Activated T-helper 1 cell treated with Interleukin-2 at 50 U/mL for 16 hours (primary cell): ENCODE measurements at regions not wholly inside any gene's neighbourhood (a gene's known extent, or its start where the extent isn't known, plus 50 kb on each side); places are given as distances from the start of the nearest gene placed in this dataset.

Source experiments
- DNase-seq: peaks from one replicate; pipeline ENCODE4 v3.0.0-alpha.2; 2020; ENCODE audit warnings: low read depth

- no peak for DNase-seq
These were observed 818.1 kb downstream of the SLC4A3 start for GRCh38 chr2:220445429-220446105.

- no peak for DNase-seq
These were observed 818.8 kb downstream of the SLC4A3 start for GRCh38 chr2:220446106-220446712.

- no peak for DNase-seq
These were observed 823.4 kb downstream of the SLC4A3 start for GRCh38 chr2:220450846-220451245.

GRCh38 chr2:220451438-220451837 is 824.0 kb downstream of the SLC4A3 start:
- no peak for DNase-seq

- no peak for DNase-seq
These were observed 825.1 kb downstream of the SLC4A3 start for GRCh38 chr2:220452561-220452960.

GRCh38 chr2:220455351-220455990 is 828.0 kb downstream of the SLC4A3 start:
- DNase-seq, result no peak

- DNase-seq, result no peak
These were observed 830.6 kb downstream of the SLC4A3 start for GRCh38 chr2:220458051-220458450.

- no peak for DNase-seq
These were observed 833.0 kb downstream of the SLC4A3 start for GRCh38 chr2:220460257-220460985.

- DNase-seq, result no peak
These were observed 836.4 kb downstream of the SLC4A3 start for GRCh38 chr2:220463876-220464275.

- no peak for DNase-seq
These were observed 838.3 kb downstream of the SLC4A3 start for GRCh38 chr2:220465700-220466099.

GRCh38 chr2:220466251-220466691 is 838.8 kb downstream of the SLC4A3 start:
- no peak for DNase-seq

GRCh38 chr2:220469201-220469600 is 841.8 kb downstream of the SLC4A3 start:
- no peak for DNase-seq

- DNase-seq, result no peak
These were observed 846.2 kb downstream of the SLC4A3 start for GRCh38 chr2:220473611-220474010.

DNA sequence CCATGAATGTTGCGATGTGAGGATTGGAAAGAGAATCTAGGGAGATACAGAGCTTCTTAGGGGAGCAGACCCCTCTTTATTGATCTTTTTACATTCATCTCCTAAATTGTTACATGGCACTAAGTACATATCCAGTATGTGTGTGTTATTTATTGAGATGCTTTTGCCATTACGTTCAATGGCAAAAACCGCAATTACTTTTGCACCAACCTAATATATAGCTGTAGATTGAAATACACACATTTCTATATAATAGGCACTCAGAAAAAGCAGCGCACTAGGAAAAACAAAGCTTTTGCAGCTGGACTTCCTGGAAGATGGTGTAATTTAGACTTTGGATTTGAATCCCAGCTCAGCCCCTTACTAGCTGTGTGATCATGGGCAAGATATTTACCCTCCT is 849.4 kb downstream of the SLC4A3 start:
- DNase-seq, result no peak

DNA sequence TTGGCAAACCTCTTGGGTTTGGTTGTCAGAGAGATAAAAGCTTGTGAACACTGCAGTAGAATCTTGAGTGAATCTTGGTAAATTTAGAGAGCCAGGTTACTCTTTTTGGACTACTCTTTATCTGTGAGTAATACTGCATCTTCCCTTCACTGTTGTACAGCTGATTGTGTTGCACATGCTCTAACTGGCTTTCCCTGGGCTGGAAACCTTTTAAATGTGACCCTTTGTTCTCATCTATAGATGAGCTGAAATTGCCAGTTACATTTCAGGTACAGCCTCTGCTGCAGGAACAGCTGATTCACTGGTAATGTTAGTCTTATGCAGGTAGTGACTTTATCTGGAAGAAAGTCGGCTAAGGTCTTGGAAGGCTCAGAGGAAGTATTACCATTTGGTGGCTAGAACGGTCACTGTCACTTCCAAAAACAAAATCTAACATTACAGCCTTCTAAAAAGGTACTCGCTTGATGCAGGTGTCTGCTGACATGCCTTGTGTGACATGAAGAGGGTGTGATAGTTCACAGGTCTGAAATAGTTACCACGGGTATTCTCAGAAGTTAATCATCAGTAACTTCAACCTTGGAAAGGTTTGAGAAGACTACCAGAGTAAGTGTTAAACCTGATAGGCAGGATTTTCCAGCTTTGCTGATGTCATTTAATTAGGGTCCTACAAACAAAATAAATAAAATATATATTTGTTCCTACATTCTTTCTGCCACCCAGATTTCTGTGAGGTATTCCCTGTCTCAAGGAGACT is 851.1 kb downstream of the SLC4A3 start:
- DNase-seq, result no peak

DNA sequence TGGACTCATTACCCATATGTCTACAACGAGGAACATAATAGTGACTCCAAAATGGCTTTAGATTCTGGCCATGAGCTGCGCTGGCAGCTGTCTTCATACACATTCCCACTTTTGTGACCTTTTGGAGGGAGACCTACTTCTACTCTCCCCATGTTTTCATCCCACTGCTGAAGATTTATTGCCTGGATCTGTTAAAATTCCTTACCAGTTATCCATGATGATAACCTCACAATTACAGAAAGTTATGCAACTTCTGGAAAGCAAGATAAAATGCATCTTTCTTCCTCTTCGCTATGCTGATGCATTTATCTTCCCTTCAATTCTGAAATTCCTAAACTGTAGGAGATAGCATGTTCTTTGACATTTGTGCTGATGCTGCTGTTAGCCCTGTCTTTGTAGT is 855.3 kb downstream of the SLC4A3 start:
- DNase-seq, result no peak

- no peak for DNase-seq
These were observed 861.7 kb downstream of the SLC4A3 start for GRCh38 chr2:220489121-220489520.

DNA sequence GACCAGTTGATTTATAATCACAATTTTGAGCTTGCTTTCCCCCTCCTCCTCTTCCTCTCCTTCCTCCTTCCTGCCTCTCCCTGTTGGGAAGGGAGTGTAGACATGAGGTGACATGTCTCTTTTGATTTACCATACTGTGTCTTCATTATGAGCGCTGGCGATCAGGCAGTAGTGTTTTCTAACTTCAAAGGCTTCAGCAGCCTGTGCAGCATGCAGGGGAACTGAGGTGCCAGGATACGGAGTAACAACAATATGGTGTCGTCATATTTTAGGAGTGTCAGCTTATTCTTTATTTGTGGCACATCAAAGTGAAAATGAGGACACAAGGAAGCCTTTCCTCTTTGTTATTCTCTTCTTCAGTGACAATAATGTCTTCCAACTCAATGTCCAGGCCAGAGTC is 864.2 kb downstream of the SLC4A3 start:
- DNase-seq, result no peak

DNA sequence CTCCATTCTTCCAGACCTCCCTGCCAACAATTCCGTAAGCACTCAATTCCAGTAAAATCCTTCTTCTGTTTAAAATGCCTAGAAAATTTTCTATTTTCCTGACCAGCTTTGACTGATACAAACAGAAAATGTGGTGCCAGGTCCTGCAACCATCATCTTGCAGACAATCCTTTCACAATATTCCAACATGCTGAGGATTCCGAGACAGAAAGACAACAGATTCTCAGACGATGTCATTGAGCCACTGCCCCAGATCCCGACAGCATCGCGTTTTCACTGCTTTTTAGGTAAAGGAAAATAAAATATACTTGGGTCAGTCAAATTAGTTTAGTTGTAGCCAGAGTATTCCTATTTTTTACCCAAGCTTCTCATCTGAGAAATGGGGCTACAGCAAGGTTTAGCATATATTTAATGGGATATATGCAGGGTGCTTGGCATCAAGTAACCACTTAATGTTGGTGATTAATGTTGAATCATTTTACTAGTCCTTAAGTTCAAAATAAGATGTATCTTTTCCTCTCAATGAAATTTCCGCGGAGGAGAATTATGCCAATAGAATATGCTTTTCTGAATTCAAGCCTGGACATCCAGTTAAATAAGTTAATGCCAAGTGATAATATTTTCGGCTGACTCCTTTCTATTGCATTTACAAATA is 866.6 kb downstream of the SLC4A3 start:
- no peak for DNase-seq

- no peak for DNase-seq
These were observed 869.1 kb downstream of the SLC4A3 start for GRCh38 chr2:220496513-220496912.

GRCh38 chr2:220499225-220499624 is 871.8 kb downstream of the SLC4A3 start:
- DNase-seq, result no peak

- DNase-seq, result no peak
These were observed 875.1 kb downstream of the SLC4A3 start for GRCh38 chr2:220502539-220502938.
